ENCODE measurements at regions not wholly inside any gene's neighbourhood (a gene's known extent, or its start where the extent isn't known, plus 50 kb on each side); places are given as distances from the start of the nearest gene placed in this dataset.

DNA sequence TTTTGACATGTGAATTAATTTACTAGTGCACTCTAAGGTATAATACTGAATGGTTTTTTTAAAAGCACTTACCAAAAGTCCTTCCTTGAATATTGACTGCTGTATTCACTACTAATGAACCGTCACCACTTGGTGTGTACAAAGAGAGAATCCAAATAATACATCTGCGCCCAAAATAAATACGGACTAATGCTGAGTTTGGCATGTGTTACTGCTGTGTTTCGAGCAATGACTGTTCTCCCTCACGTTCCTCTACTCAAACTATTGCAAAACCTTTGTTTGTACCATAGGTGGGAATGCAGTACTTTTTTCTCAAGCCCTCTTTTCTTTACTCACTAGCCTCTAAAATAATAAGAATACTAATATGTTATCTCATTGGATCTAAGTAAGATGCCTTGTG is 305.5 kb downstream of the QKI start:
- Mint-ChIP-seq H3K27ac (ENCODE audit: unreplicated experiment) (no peak overlapping the region), H3K4me3 (ENCODE audit: unreplicated experiment) (no peak overlapping the region), H3K36me3 (ENCODE audit: unreplicated experiment) (no peaks in the 10 kb centered on the region), H3K9me3 (ENCODE audit: unreplicated experiment) (no peaks in the 10 kb centered on the region), H3K27me3 (ENCODE audit: unreplicated experiment) (no peaks in the 10 kb centered on the region), H3K4me1 (ENCODE audit: unreplicated experiment) (no peaks in the 10 kb centered on the region)
- no peak for DNase-seq (ENCODE audit: extremely low spot score, unreplicated experiment)
- TF ChIP-seq, protein P1, sequence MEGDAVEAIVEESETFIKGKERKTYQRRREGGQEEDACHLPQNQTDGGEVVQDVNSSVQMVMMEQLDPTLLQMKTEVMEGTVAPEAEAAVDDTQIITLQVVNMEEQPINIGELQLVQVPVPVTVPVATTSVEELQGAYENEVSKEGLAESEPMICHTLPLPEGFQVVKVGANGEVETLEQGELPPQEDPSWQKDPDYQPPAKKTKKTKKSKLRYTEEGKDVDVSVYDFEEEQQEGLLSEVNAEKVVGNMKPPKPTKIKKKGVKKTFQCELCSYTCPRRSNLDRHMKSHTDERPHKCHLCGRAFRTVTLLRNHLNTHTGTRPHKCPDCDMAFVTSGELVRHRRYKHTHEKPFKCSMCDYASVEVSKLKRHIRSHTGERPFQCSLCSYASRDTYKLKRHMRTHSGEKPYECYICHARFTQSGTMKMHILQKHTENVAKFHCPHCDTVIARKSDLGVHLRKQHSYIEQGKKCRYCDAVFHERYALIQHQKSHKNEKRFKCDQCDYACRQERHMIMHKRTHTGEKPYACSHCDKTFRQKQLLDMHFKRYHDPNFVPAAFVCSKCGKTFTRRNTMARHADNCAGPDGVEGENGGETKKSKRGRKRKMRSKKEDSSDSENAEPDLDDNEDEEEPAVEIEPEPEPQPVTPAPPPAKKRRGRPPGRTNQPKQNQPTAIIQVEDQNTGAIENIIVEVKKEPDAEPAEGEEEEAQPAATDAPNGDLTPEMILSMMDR (IDR thresholded peaks at IDR 0.05) = no peak

DNA sequence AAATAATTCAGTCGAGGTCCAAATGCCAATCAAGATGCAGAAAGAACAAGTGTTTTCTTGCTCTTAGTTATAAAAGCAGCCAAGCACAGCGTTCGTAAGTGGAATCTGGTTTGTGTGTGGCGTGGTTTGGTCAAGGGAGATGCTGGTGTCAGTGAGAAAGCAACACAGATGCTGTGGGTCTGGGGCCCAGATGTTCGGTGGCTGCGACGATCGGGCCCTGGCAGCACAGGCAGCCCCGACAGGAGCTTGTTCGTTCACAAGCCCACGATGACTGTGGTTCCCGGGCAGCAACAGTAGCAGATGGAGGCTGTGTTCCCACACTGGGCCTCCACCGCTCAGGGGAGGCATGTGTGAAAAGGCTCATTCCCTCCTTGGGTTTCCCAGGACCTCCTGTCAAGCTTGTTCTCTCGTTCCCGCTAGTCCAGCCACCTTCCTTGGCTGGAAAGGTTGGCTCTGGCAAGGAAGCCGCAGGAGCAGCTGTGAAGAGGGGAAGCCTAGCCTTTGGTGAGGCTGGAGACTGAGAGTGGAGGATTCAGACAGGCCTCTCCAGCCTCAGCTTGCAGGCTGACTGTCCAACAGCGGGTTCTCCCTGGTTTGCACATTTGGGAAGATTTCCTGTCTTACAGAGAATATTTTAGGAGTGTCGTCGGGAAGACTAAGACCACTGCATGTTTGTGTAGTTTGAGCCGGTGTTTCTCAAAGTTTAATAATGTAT is 304.7 kb downstream of the QKI start:
- H3K4me3 Mint-ChIP-seq (ENCODE audit: unreplicated experiment) = no peak overlapping the region
- H3K9me3 Mint-ChIP-seq (ENCODE audit: unreplicated experiment) = no peaks in the 10 kb centered on the region
- H3K27me3 Mint-ChIP-seq (ENCODE audit: unreplicated experiment) = no peaks in the 10 kb centered on the region
- no peaks in the 10 kb centered on the region for H3K36me3 Mint-ChIP-seq (ENCODE audit: unreplicated experiment)
- H3K27ac Mint-ChIP-seq (ENCODE audit: unreplicated experiment) = no peak overlapping the region
- TF ChIP-seq, protein P1 (IDR thresholded peaks at IDR 0.05) = no peak
- DNase-seq (ENCODE audit: extremely low spot score, unreplicated experiment) = no peak
- H3K4me1 Mint-ChIP-seq (ENCODE audit: unreplicated experiment) = no peaks in the 10 kb centered on the region

- no peaks in the 10 kb centered on the region for H3K36me3 Mint-ChIP-seq (ENCODE audit: unreplicated experiment)
- H3K4me3 Mint-ChIP-seq (ENCODE audit: unreplicated experiment) = no peak overlapping the region
- no peaks in the 10 kb centered on the region for H3K27me3 Mint-ChIP-seq (ENCODE audit: unreplicated experiment)
- no peak overlapping the region for H3K27ac Mint-ChIP-seq (ENCODE audit: unreplicated experiment)
- no peaks in the 10 kb centered on the region for H3K4me1 Mint-ChIP-seq (ENCODE audit: unreplicated experiment)
- DNase-seq (ENCODE audit: extremely low spot score, unreplicated experiment) = no peak
- TF ChIP-seq, protein P1 (IDR thresholded peaks at IDR 0.05) = no peak
- no peaks in the 10 kb centered on the region for H3K9me3 Mint-ChIP-seq (ENCODE audit: unreplicated experiment)
Measured at GRCh38 chr6:163718537-163718936, 304.0 kb downstream of the QKI start.

DNA sequence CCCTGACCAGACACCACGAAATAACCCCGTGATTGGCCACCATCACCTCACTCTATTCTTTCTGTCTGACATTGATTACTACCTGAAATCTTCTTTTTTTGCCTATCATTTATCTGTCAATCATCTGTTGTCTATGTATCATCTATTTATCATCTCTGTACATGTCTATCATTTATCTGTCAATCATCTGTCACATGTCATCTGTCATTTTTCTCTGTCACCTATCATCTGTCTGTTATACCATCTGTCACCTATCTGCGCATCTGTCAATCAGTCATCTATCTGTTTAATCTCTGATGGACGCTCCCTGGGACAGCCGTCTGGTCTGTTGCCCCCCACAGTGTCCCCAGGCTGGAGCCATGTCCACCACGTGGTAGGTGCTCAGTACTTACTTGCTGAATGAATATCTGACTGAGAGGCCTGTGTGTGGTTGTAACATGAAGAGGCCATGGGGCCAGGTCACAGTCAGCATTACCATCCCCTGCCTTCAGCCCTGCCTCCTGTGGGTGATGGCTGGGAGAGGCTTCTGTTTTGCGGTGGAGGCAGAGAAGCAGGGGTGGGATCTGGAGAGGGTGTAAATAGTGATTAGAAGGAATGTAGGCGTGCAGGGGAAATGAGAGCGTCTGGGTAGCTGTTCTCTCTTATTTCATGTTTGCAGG is 302.7 kb downstream of the QKI start:
- no peaks in the 10 kb centered on the region for H3K36me3 Mint-ChIP-seq (ENCODE audit: unreplicated experiment)
- DNase-seq (ENCODE audit: extremely low spot score, unreplicated experiment) = no peak
- no peaks in the 10 kb centered on the region for H3K4me1 Mint-ChIP-seq (ENCODE audit: unreplicated experiment)
- no peaks in the 10 kb centered on the region for H3K9me3 Mint-ChIP-seq (ENCODE audit: unreplicated experiment)
- H3K4me3 Mint-ChIP-seq (ENCODE audit: unreplicated experiment) = no peak overlapping the region
- H3K27me3 Mint-ChIP-seq (ENCODE audit: unreplicated experiment) = no peaks in the 10 kb centered on the region
- TF ChIP-seq, protein P1 (IDR thresholded peaks at IDR 0.05) = no peak
- H3K27ac Mint-ChIP-seq (ENCODE audit: unreplicated experiment) = no peak overlapping the region

GRCh38 chr6:163716690-163717089 is 302.2 kb downstream of the QKI start:
- Mint-ChIP-seq H3K27ac (ENCODE audit: unreplicated experiment) (no peak overlapping the region), H3K9me3 (ENCODE audit: unreplicated experiment) (no peaks in the 10 kb centered on the region)

More at GRCh38 chr6:163716690-163717089, 302.2 kb downstream of the QKI start:
- Mint-ChIP-seq H3K36me3 (ENCODE audit: unreplicated experiment) (no peaks in the 10 kb centered on the region), H3K4me3 (ENCODE audit: unreplicated experiment) (no peak overlapping the region), H3K4me1 (ENCODE audit: unreplicated experiment) (no peaks in the 10 kb centered on the region), H3K27me3 (ENCODE audit: unreplicated experiment) (no peaks in the 10 kb centered on the region)
- TF ChIP-seq, protein P1 (IDR thresholded peaks at IDR 0.05) = no peak
- no peak for DNase-seq (ENCODE audit: extremely low spot score, unreplicated experiment)
